Right lobe of liver (tissue), 6 donors: ENCODE measurements at regions not wholly inside any gene's neighbourhood (a gene's known extent, or its start where the extent isn't known, plus 50 kb on each side); places are given as distances from the start of the nearest gene placed in this dataset.
"Not testable (repeated sequence)": the region's sequence is repeated elsewhere in the genome, so short reads cannot be mapped to it uniquely, and the experiment has no call there.

Source experiments
- ATAC-seq, 4 donors: fragments of 200-7000 bp; cut with Tn5 transposase; one replicate each; pipeline ENCODE4 v1.9.1; 2020; ENCODE audit warnings: mild to moderate bottlenecking in 4 of 4, moderate library complexity in 4 of 4
- DNase-seq, 3 donors: peaks; one replicate each; pipeline ENCODE4 v3.0.0-alpha.2; 2020
- H3K27ac ChIP-seq, 3 donors: fragments of 200-600 bp; one replicate each; pipeline ENCODE4 v1.8.0; 2022
- H3K27me3 ChIP-seq, 2 donors: fragments of 200-600 bp; one replicate each; pipeline ENCODE4 v1.8.0; 2022
- H3K36me3 ChIP-seq, 4 donors: fragments of 200-600 bp; sonication (generic) in 1 of 4; one replicate each; pipeline versions ENCODE4 v1.5.1 to v1.8.0; 2017 to 2022; ENCODE audit warnings: control low read depth in 1 of 4
- H3K4me1 ChIP-seq, 4 donors: fragments of 200-600 bp; sonication (generic) in 1 of 4; one replicate each; pipeline versions ENCODE4 v1.5.1 to v1.8.0; 2017 to 2022; ENCODE audit warnings: control low read depth in 1 of 4
- H3K4me3 ChIP-seq, 3 donors: fragments of 200-600 bp; one replicate each; pipeline ENCODE4 v1.8.0; 2022
- H3K9me3 ChIP-seq, 4 donors: fragments of 200-600 bp; sonication (generic) in 1 of 4; one replicate each; pipeline versions ENCODE4 v1.5.1 to v1.8.0; 2017 to 2022; ENCODE audit warnings: control low read depth in 1 of 4
- CTCF ChIP-seq, 4 donors: fragments of 200-600 bp in 3 of 4; fragments of 450-650 bp in 1 of 4; IDR thresholded peaks; one replicate each; pipeline versions ENCODE4 v1.5.1 to v1.8.0; 2016 to 2022; ENCODE audit warnings: antibody characterized with exemption in 4 of 4, mild to moderate bottlenecking in 2 of 4
- POLR2A ChIP-seq: fragments of 450-650 bp; IDR thresholded peaks from one replicate; pipeline ENCODE4 v1.6.1; 2017; ENCODE audit warnings: antibody characterized with exemption, mild to moderate bottlenecking
- WGBS: methylation state at CpG from one replicate; pipeline ENCODE4 v1.1.6; 2018; ENCODE audit warnings: low coverage, low lambda C conversion rate; ENCODE audit not compliant: insufficient coverage; ENCODE audit errors: missing lambda C conversion rate; 5-methylcytosine and 5-hydroxymethylcytosine counted together
- intact Hi-C, 2 donors: fragments of 100-400 bp; cut with DNase I; formaldehyde crosslinking; loops; one replicate each; pipeline versions ENCODE4 v1.11.2 to v1.14.1; 2022
- donor health status: DM: no; HTN: yes; CAD: no.
- donor health status: DM: no; HTN: no; CAD: no.
- donor health status: DM: no; HTN: no; CAD: no.
- donor health status: DM: no; HTN: yes; CAD: no.
- donor health status: DM: no; HTN: yes; CAD: no.

- H3K27me3 ChIP-seq = no peaks in the 10 kb centered on the region
- TF ChIP-seq POLR2A = no peak
- no peak for TF ChIP-seq CTCF (IDR thresholded peaks at IDR 0.05)
- H3K9me3 ChIP-seq = no peaks in the 10 kb centered on the region
- WGBS = 37% methylated on average over 6 of the region's 10 CpGs
- H3K4me1 ChIP-seq = no peaks in the 10 kb centered on the region
- H3K4me3 ChIP-seq = no peak overlapping the region
- H3K36me3 ChIP-seq = no peaks in the 10 kb centered on the region
- no peak overlapping the region for H3K27ac ChIP-seq
- ATAC-seq = no peak
- no peak for DNase-seq
- intact Hi-C loops = no loop called here
Measured at GRCh38 chr9:25003686-25004085, 458.0 kb upstream of the IZUMO3 start.

GRCh38 chr9:24986331-24986730 lies 440.6 kb upstream of the IZUMO3 start:
- intact Hi-C loops = no loop called here
- Histone ChIP-seq H3K27ac (no peak overlapping the region), H3K9me3 (no peaks in the 10 kb centered on the region), H3K4me3 (no peak overlapping the region), H3K4me1 (no peaks in the 10 kb centered on the region), H3K36me3 (no peaks in the 10 kb centered on the region), H3K27me3 (no peaks in the 10 kb centered on the region)
- DNase-seq = no peak
- no peak for TF ChIP-seq POLR2A
- TF ChIP-seq CTCF (IDR thresholded peaks at IDR 0.05) = no peak
- WGBS = 27% methylated on average over 3 of the region's 3 CpGs
- ATAC-seq = no peak

GRCh38 chr9:24970780-24971179 lies 425.1 kb upstream of the IZUMO3 start:
- DNase-seq, H3K9me3 ChIP-seq, H3K36me3 ChIP-seq, H3K27me3 ChIP-seq, H3K4me1 ChIP-seq, H3K4me3 ChIP-seq, H3K27ac ChIP-seq, ATAC-seq, intact Hi-C loops: not testable (repeated sequence)
- 85% methylated on average over 8 of the region's 8 CpGs for WGBS

- intact Hi-C loops = no loop called here
- TF ChIP-seq POLR2A (no peak), CTCF (IDR thresholded peaks at IDR 0.05) (no peak)
- Histone ChIP-seq H3K27ac (no peak overlapping the region), H3K4me3 (no peak overlapping the region), H3K27me3 (no peaks in the 10 kb centered on the region), H3K9me3 (no peaks in the 10 kb centered on the region), H3K4me1 (no peaks in the 10 kb centered on the region), H3K36me3 (no peaks in the 10 kb centered on the region)
- no peak for ATAC-seq
- no peak for DNase-seq
Measured at GRCh38 chr9:24961762-24962161, 416.1 kb upstream of the IZUMO3 start.

- WGBS = 60% methylated on average over 1 of the region's 1 CpG
- peaks cover 0 to 6% (median 0%) of the 10 kb centered on the region in 4 donors for H3K9me3 ChIP-seq
- intact Hi-C loops = no loop called here
- no peak for DNase-seq
- H3K27ac ChIP-seq = no peak overlapping the region
- no peak for ATAC-seq
- no peak for TF ChIP-seq POLR2A
- no peak for TF ChIP-seq CTCF (IDR thresholded peaks at IDR 0.05)
- H3K4me3 ChIP-seq = no peak overlapping the region
- H3K36me3 ChIP-seq = no peaks in the 10 kb centered on the region
- H3K4me1 ChIP-seq = no peaks in the 10 kb centered on the region
- H3K27me3 ChIP-seq = no peaks in the 10 kb centered on the region
Measured at GRCh38 chr9:24953070-24953469, 407.4 kb upstream of the IZUMO3 start.
